ENCODE measurements at regions not wholly inside any gene's neighbourhood (a gene's known extent, or its start where the extent isn't known, plus 50 kb on each side); places are given as distances from the start of the nearest gene placed in this dataset.
A peak's percentile ranks its signal among the peaks of the same experiment; 100 is the strongest.

- Histone ChIP-seq H3K9me3 (no peaks in the 10 kb centered on the region), H3K27me3 (no peaks in the 10 kb centered on the region), H3K4me3 (no peak overlapping the region), H3K36me3 (no peaks in the 10 kb centered on the region), H3K27ac (no peak overlapping the region), H3K4me1 (no peaks in the 10 kb centered on the region)
- no peak for DNase-seq
- intact Hi-C loops (cut with DNase I; ENCODE audit: low total_unique reads) = no loop called here
- WGBS, 5 donors = 60 to 88% (median 82%) methylated on average over 7 of the region's 7 CpGs
- TF ChIP-seq CTCF (IDR thresholded peaks at IDR 0.05) (no peak), POLR2A (IDR thresholded peaks at IDR 0.05) (no peak), EP300 (IDR thresholded peaks at IDR 0.05) (no peak), POLR2AphosphoS5 (IDR thresholded peaks at IDR 0.05) (no peak)
Observed at GRCh38 chr18:11224153-11224552, 74.8 kb upstream of the PIEZO2 start.

- WGBS, 5 donors = 35 to 63% (median 59%) methylated on average over 1 of the region's 1 CpG
- no peak for DNase-seq
- TF ChIP-seq POLR2AphosphoS5 (IDR thresholded peaks at IDR 0.05) (no peak), POLR2A (IDR thresholded peaks at IDR 0.05) (no peak), EP300 (IDR thresholded peaks at IDR 0.05) (no peak), CTCF (IDR thresholded peaks at IDR 0.05) (no peak)
- H3K9me3 ChIP-seq = no peaks in the 10 kb centered on the region
- H3K27ac ChIP-seq = no peak overlapping the region
- intact Hi-C loops (cut with DNase I; ENCODE audit: low total_unique reads) = no loop called here
- no peaks in the 10 kb centered on the region for H3K27me3 ChIP-seq
- H3K4me3 ChIP-seq = no peak overlapping the region
- no peaks in the 10 kb centered on the region for H3K4me1 ChIP-seq
- H3K36me3 ChIP-seq = no peaks in the 10 kb centered on the region
Observed at GRCh38 chr18:11219571-11219970, 70.2 kb upstream of the PIEZO2 start.

DNA sequence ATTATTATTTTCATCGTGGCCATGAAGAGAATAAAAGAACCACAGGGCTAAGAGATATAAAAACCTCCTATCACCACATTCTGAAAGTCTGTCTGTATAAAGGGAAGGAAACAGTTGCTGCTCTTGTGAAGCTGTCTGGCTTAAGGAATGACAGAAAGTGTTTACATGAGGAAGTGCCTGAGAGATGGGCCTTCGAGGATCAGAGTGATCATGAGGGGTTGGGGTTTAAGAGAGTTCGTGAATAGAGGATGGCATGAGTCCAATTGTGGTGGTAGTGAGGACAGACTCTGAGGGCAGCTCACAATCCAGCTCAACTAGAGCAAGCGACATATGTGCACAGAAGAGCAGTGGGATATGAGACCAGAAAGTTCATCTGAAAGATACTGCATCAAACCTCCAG, 65.8 kb upstream of the PIEZO2 start:
- Histone ChIP-seq H3K27ac (no peak overlapping the region), H3K9me3 (no peaks in the 10 kb centered on the region), H3K27me3 (no peaks in the 10 kb centered on the region), H3K36me3 (no peaks in the 10 kb centered on the region), H3K4me3 (no peak overlapping the region), H3K4me1 (no peaks in the 10 kb centered on the region)
- WGBS, 5 donors = 35 to 47% (median 41%) methylated on average over 4 of the region's 4 CpGs
- TF ChIP-seq POLR2AphosphoS5 (IDR thresholded peaks at IDR 0.05) (no peak), EP300 (IDR thresholded peaks at IDR 0.05) (no peak), CTCF (IDR thresholded peaks at IDR 0.05) (no peak)
- intact Hi-C loops (cut with DNase I; ENCODE audit: low total_unique reads) = no loop called here
- DNase-seq = peak in 1 of 2 donors; percentile 15

- H3K27me3 ChIP-seq = no peaks in the 10 kb centered on the region
- 48 to 66% (median 59%) methylated on average over 3 of the region's 3 CpGs for WGBS, 5 donors
- intact Hi-C loops (cut with DNase I; ENCODE audit: low total_unique reads) = no loop called here
- H3K4me3 ChIP-seq = no peak overlapping the region
- no peaks in the 10 kb centered on the region for H3K9me3 ChIP-seq
- H3K27ac ChIP-seq = no peak overlapping the region
- no peaks in the 10 kb centered on the region for H3K4me1 ChIP-seq
- DNase-seq = no peak
- TF ChIP-seq POLR2AphosphoS5 (IDR thresholded peaks at IDR 0.05) = no peak
- H3K36me3 ChIP-seq = no peaks in the 10 kb centered on the region
Observed at GRCh38 chr18:11204020-11204419, 54.7 kb upstream of the PIEZO2 start.

GRCh38 chr18:11199477-11199876, 50.1 kb upstream of the PIEZO2 start:
- Histone ChIP-seq H3K4me1 (no peaks in the 10 kb centered on the region), H3K4me3 (no peak overlapping the region), H3K27me3 (no peaks in the 10 kb centered on the region), H3K27ac (no peak overlapping the region), H3K9me3 (no peaks in the 10 kb centered on the region), H3K36me3 (no peaks in the 10 kb centered on the region)
- intact Hi-C loops (cut with DNase I; ENCODE audit: low total_unique reads) = no loop called here
- no peak for DNase-seq
- WGBS, 5 donors = 28 to 53% (median 33%) methylated on average over 3 of the region's 3 CpGs
- TF ChIP-seq POLR2A (IDR thresholded peaks at IDR 0.05) = no peak
- TF ChIP-seq CTCF (IDR thresholded peaks at IDR 0.05) = no peak
- no peak for TF ChIP-seq EP300 (IDR thresholded peaks at IDR 0.05)
